Loucy (cell line): ENCODE measurements at regions not wholly inside any gene's neighbourhood (a gene's known extent, or its start where the extent isn't known, plus 50 kb on each side); places are given as distances from the start of the nearest gene placed in this dataset.

Experiments
- H2AFZ ChIP-seq: fragments of 200-600 bp; sonication (generic); 2 replicates; pipeline ENCODE4 v1.6.0; 2016; ENCODE audit warnings: antibody characterized with exemption, mild to moderate bottlenecking, low read length, moderate library complexity
- H3F3A ChIP-seq: fragments of 200-600 bp; 2 replicates; pipeline ENCODE4 v1.6.0; 2016; ENCODE audit warnings: antibody characterized with exemption, low read depth, mild to moderate bottlenecking
- H3K27me3 ChIP-seq: fragments of 200-600 bp; sonication (generic); 2 replicates; pipeline ENCODE4 v1.6.1; 2014; ENCODE audit warnings: low read length, mild to moderate bottlenecking; ENCODE audit not compliant: insufficient read depth, poor library complexity, severe bottlenecking
- H3K36me3 ChIP-seq: fragments of 200-600 bp; sonication (generic); 2 replicates; pipeline ENCODE4 v1.6.1; 2016; ENCODE audit warnings: low read length; ENCODE audit not compliant: insufficient read depth
- H3K4me1 ChIP-seq: fragments of 200-600 bp; sonication (generic); 2 replicates; pipeline ENCODE4 v1.5.1; 2014; ENCODE audit warnings: low read length, mild to moderate bottlenecking; ENCODE audit not compliant: insufficient read depth, poor library complexity, severe bottlenecking
- H3K4me2 ChIP-seq: fragments of 200-600 bp; sonication (generic); 2 replicates; pipeline ENCODE4 v1.6.0; 2014; ENCODE audit warnings: antibody characterized with exemption, low read length, low read depth, mild to moderate bottlenecking; ENCODE audit not compliant: poor library complexity, severe bottlenecking
- H3K4me3 ChIP-seq: fragments of 200-600 bp; sonication (generic); 2 replicates; pipeline ENCODE4 v1.5.1; 2014; ENCODE audit warnings: low read length, mild to moderate bottlenecking, mixed read lengths; ENCODE audit not compliant: poor library complexity, severe bottlenecking
- H3K79me2 ChIP-seq: fragments of 200-600 bp; sonication (generic); 2 replicates; pipeline ENCODE4 v1.6.1; 2014; ENCODE audit warnings: low read length; ENCODE audit not compliant: insufficient read depth
- H3K9ac ChIP-seq: fragments of 200-600 bp; sonication (generic); 2 replicates; pipeline ENCODE4 v1.6.0; 2014; ENCODE audit warnings: mild to moderate bottlenecking, low read depth, low read length, moderate library complexity; ENCODE audit not compliant: poor library complexity, severe bottlenecking
- H3K9me2 ChIP-seq: fragments of 200-600 bp; sonication (generic); replicated peaks from 2 replicates; pipeline ENCODE4 v1.6.1; 2016; ENCODE audit warnings: low read depth, low read length, mixed read lengths
- H3K9me3 ChIP-seq: fragments of 200-600 bp; sonication (generic); 2 replicates; pipeline ENCODE4 v1.6.1; 2014; ENCODE audit warnings: mild to moderate bottlenecking, antibody characterized with exemption, low read length, low read depth; ENCODE audit not compliant: insufficient read depth
- H4K20me1 ChIP-seq: fragments of 200-600 bp; sonication (generic); 2 replicates; pipeline ENCODE4 v1.6.0; 2014; ENCODE audit warnings: antibody characterized with exemption, low read length, mild to moderate bottlenecking; ENCODE audit not compliant: insufficient read depth, poor library complexity, severe bottlenecking
- CTCF ChIP-seq: fragments of 200-600 bp; sonication (generic); conservative IDR thresholded peaks from 2 replicates; pipeline ENCODE4 v1.5.1; 2014; ENCODE audit warnings: mild to moderate bottlenecking, antibody characterized with exemption, low read length
- EZH2phosphoT487 ChIP-seq: fragments of 200-600 bp; IDR thresholded peaks from 2 replicates; pipeline ENCODE4 v1.6.1; 2018; ENCODE audit warnings: antibody characterized with exemption, mild to moderate bottlenecking, moderate library complexity, borderline replicate concordance

DNA sequence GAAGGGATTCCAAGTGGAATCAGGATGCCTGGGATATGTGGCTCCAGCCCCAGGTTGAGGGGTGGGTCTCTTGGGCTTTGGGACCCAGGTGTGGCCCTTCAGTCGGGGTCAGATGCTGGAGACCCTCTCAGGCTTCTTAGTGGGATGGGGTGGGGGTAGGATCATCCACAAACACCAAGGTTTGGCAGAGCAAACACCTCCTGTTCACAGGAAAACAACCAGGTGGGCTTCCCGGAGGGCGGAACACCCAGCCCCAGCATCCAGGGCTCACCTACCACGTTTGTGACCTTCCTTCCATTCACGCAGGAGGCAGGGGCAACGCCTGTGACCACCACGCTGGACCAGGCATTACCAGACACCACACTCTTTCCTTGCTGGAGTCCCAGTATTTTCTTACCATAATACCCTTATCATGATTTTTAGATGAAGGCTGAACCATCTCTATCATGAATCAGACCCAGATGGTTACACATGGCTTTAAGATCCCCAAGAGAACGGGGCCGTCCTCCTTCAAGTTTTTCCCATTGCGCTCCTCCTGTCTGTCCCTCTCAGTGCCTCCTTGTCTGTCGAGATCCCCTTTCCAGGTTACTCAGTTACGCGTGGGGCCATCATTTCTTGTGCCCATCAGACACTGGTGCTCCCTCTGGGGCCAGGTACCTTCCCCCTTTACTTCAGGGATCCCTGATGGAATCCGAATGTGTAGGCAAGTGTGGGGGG lies 428.2 kb downstream of the NPHP4 start:
- no peaks in the 10 kb centered on the region for H3K9me2 ChIP-seq
- no peak overlapping the region for H3K4me3 ChIP-seq
- TF ChIP-seq EZH2phosphoT487: no peak
- TF ChIP-seq CTCF: no peak
- no peaks in the 10 kb centered on the region for H3F3A ChIP-seq
- H3K79me2 ChIP-seq: no peaks in the 10 kb centered on the region
- H3K9me3 ChIP-seq: peaks cover 7% of the 10 kb centered on the region
- no peaks in the 10 kb centered on the region for H4K20me1 ChIP-seq
- no peaks in the 10 kb centered on the region for H3K27me3 ChIP-seq
- H3K9ac ChIP-seq: no peak overlapping the region
- no peak overlapping the region for H2AFZ ChIP-seq
- no peak overlapping the region for H3K4me2 ChIP-seq
- H3K4me1 ChIP-seq: no peaks in the 10 kb centered on the region
- no peaks in the 10 kb centered on the region for H3K36me3 ChIP-seq

DNA sequence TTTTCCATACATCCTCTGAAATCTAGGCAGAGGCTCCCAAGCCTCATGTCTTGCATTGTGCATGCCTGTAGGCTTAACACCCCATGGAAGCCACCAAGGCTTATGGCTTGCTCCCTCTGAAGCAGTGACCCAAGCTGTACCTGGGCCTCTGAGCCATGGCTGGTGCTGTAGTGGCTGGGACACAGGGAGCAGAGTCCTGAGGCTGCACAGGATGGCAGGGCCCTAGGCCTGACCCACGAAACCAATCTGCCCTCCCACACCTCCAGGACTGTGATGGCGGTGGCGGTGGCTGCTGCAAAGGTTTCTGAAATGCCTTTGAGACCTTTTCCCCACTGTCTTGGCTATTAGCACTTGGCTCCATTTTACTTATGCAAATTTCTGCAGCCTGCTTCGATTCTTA lies 429.5 kb downstream of the NPHP4 start:
- no peaks in the 10 kb centered on the region for H4K20me1 ChIP-seq
- H3K4me3 ChIP-seq: no peak overlapping the region

DNA sequence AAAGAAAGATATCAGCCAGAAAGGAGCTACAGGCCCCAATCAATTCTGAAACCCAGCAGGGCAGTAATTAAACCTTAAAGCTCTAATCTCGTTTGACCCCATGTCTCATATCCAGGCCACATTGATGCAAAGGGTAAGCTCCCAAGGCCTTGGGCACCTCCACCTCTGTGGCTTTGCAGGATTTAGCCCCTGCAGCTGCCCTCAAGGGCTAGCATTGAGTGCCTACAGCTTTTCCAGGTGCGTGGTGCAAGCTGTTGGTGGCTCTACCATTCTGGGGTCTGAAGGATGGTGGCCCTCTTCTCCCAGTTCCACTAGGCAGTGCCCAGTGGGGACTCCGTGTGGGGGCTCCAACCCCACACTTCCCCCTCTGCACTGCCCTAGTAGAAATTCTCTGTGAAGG lies 429.9 kb downstream of the NPHP4 start:
- H3K4me3 ChIP-seq: no peak overlapping the region
- TF ChIP-seq CTCF (no peak), EZH2phosphoT487 (no peak)
- H3K4me2 ChIP-seq: no peak overlapping the region
- no peaks in the 10 kb centered on the region for H3K4me1 ChIP-seq
- no peaks in the 10 kb centered on the region for H3K27me3 ChIP-seq
- H4K20me1 ChIP-seq: no peaks in the 10 kb centered on the region
- H3K9me2 ChIP-seq: no peaks in the 10 kb centered on the region
- no peaks in the 10 kb centered on the region for H3K79me2 ChIP-seq
- H3K9me3 ChIP-seq: peaks cover 14% of the 10 kb centered on the region
- H3K9ac ChIP-seq: no peak overlapping the region
- H2AFZ ChIP-seq: no peak overlapping the region
- no peaks in the 10 kb centered on the region for H3K36me3 ChIP-seq
- no peaks in the 10 kb centered on the region for H3F3A ChIP-seq

More for the DNA sequence above, 429.5 kb downstream of the NPHP4 start:
- no peaks in the 10 kb centered on the region for H3K9me2 ChIP-seq
- H3F3A ChIP-seq: no peaks in the 10 kb centered on the region
- no peak overlapping the region for H2AFZ ChIP-seq
- TF ChIP-seq CTCF (no peak), EZH2phosphoT487 (no peak)
- peaks cover 14% of the 10 kb centered on the region for H3K9me3 ChIP-seq
- H3K9ac ChIP-seq: no peak overlapping the region
- no peaks in the 10 kb centered on the region for H3K4me1 ChIP-seq
- no peak overlapping the region for H3K4me2 ChIP-seq
- no peaks in the 10 kb centered on the region for H3K79me2 ChIP-seq
- H3K36me3 ChIP-seq: no peaks in the 10 kb centered on the region
- no peaks in the 10 kb centered on the region for H3K27me3 ChIP-seq
